ENCODE measurements at regions not wholly inside any gene's neighbourhood (a gene's known extent, or its start where the extent isn't known, plus 50 kb on each side); places are given as distances from the start of the nearest gene placed in this dataset.
A peak's percentile ranks its signal among the peaks of the same experiment; 100 is the strongest.
"Not testable (repeated sequence)": the region's sequence is repeated elsewhere in the genome, so short reads cannot be mapped to it uniquely, and the experiment has no call there.

GRCh38 chr5:102660111-102660510, 95.0 kb upstream of the PAM start:
- H3K4me3 ChIP-seq (ENCODE audit: low read depth, low read length): no peak overlapping the region
- no peak for TF ChIP-seq CTCF (IDR thresholded peaks at IDR 0.05; ENCODE audit: insufficient read depth, low read length)
- DNase-seq (ENCODE audit: low read depth): no peak

GRCh38 chr5:102663749-102664530, 91.2 kb upstream of the PAM start:
- no peak for TF ChIP-seq CTCF (IDR thresholded peaks at IDR 0.05; ENCODE audit: insufficient read depth, low read length)
- H3K4me3 ChIP-seq (ENCODE audit: low read depth, low read length): no peak overlapping the region
- peak; percentile 5 for DNase-seq (ENCODE audit: low read depth)

GRCh38 chr5:102664616-102665335, 90.3 kb upstream of the PAM start:
- no peak overlapping the region for H3K4me3 ChIP-seq (ENCODE audit: low read depth, low read length)
- no peak for DNase-seq (ENCODE audit: low read depth)
- TF ChIP-seq CTCF (IDR thresholded peaks at IDR 0.05; ENCODE audit: insufficient read depth, low read length): no peak

GRCh38 chr5:102666164-102666946, 88.8 kb upstream of the PAM start:
- TF ChIP-seq CTCF (IDR thresholded peaks at IDR 0.05; ENCODE audit: insufficient read depth, low read length): no peak
- no peak overlapping the region for H3K4me3 ChIP-seq (ENCODE audit: low read depth, low read length)
- DNase-seq (ENCODE audit: low read depth): no peak

- TF ChIP-seq CTCF (IDR thresholded peaks at IDR 0.05; ENCODE audit: insufficient read depth, low read length): no peak
- no peak overlapping the region for H3K4me3 ChIP-seq (ENCODE audit: low read depth, low read length)
- no peak for DNase-seq (ENCODE audit: low read depth)
Measured at GRCh38 chr5:102668220-102668932, 86.7 kb upstream of the PAM start.

- no peak overlapping the region for H3K4me3 ChIP-seq (ENCODE audit: low read depth, low read length)
- peak; percentile 17 for DNase-seq (ENCODE audit: low read depth)
- TF ChIP-seq CTCF (IDR thresholded peaks at IDR 0.05; ENCODE audit: insufficient read depth, low read length): peak; percentile 67
Measured at GRCh38 chr5:102670224-102670836, 84.8 kb upstream of the PAM start.

- not testable (repeated sequence) for DNase-seq (ENCODE audit: low read depth); H3K4me3 ChIP-seq (ENCODE audit: low read depth, low read length)
Measured at GRCh38 chr5:102671033-102671734, 83.9 kb upstream of the PAM start.

Measured in fibroblast of the aortic adventitia (primary cell).